ENCODE measurements at regions not wholly inside any gene's neighbourhood (a gene's known extent, or its start where the extent isn't known, plus 50 kb on each side); places are given as distances from the start of the nearest gene placed in this dataset.

- TF ChIP-seq CTCF (IDR thresholded peaks at IDR 0.05), result no peak
- no peak for TF ChIP-seq POLR2A (IDR thresholded peaks at IDR 0.05)
Measured at GRCh38 chr12:114054982-114055381, 88.9 kb upstream of the RBM19 start.
